ENCODE measurements at regions not wholly inside any gene's neighbourhood (a gene's known extent, or its start where the extent isn't known, plus 50 kb on each side); places are given as distances from the start of the nearest gene placed in this dataset.

DNA sequence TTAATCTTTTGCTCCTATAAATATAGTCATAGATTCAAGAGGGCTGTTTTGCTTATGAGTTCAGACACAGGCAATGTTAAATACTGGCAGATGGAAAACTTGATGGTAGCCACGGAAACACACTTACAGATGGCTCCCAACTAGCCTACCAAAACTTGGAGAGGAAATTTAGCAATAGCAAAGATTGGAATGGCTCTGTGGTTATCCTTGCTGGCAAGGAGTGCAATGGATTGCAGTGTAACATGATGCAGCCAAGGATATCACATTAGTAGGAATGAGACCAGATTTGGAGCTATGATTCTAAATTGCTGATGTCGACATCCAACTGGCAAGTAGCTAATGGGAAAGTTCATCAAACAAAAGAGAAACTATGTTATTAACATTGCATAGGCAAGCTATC, 791.0 kb upstream of the DIAPH2 start:
- TF ChIP-seq L3MBTL2 (conservative IDR thresholded peaks at IDR 0.05) (no peak), SUZ12 (IDR thresholded peaks at IDR 0.05) (no peak), FOXM1 (IDR thresholded peaks at IDR 0.05; ENCODE audit: borderline replicate concordance) (no peak), TARDBP (IDR thresholded peaks at IDR 0.05) (no peak), ZNF384 (IDR thresholded peaks at IDR 0.05) (no peak), BHLHE40 (IDR thresholded peaks at IDR 0.05; ENCODE audit: borderline replicate concordance) (no peak), ELF4 (IDR thresholded peaks at IDR 0.05) (no peak), FOXK2 (IDR thresholded peaks at IDR 0.05) (no peak), SP1 (IDR thresholded peaks at IDR 0.05) (no peak), FOXA1 (IDR thresholded peaks at IDR 0.05) (no peak), CTBP1 (IDR thresholded peaks at IDR 0.05; ENCODE audit: borderline replicate concordance) (no peak)
- TF ChIP-seq, protein P1, sequence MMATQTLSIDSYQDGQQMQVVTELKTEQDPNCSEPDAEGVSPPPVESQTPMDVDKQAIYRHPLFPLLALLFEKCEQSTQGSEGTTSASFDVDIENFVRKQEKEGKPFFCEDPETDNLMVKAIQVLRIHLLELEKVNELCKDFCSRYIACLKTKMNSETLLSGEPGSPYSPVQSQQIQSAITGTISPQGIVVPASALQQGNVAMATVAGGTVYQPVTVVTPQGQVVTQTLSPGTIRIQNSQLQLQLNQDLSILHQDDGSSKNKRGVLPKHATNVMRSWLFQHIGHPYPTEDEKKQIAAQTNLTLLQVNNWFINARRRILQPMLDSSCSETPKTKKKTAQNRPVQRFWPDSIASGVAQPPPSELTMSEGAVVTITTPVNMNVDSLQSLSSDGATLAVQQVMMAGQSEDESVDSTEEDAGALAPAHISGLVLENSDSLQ (IDR thresholded peaks at IDR 0.05), result no peak
